K562 (cell line): ENCODE measurements at regions not wholly inside any gene's neighbourhood (a gene's known extent, or its start where the extent isn't known, plus 50 kb on each side); places are given as distances from the start of the nearest gene placed in this dataset.

Experiments used
- ATAC-seq: fragments of 200-7000 bp; cut with Tn5 transposase; 3 replicates; pipeline ENCODE4 v1.9.1; 2020; ENCODE audit warnings: moderate library complexity
- BruUV-seq: library from RNA; stranded (reverse); fragments of 400-500 nt; replicated peaks from 2 replicates; lab custom pipeline; 2021; lab: Mats Ljungman, UMichigan
- CTCF ChIA-PET: fragments of 300-600 bp; formaldehyde crosslinking; extraction: SDS; loops from one replicate; lab custom pipeline; 2021; ENCODE audit warnings: low intra/inter-chr PET ratio; lab: Yijun Ruan, JAX
- POLR2A ChIA-PET: fragments of 300-600, 350-650 bp; sonication (Branson Sonifier 250); formaldehyde crosslinking; extraction: SDS; loops from one replicate; lab custom pipeline; 2021; ENCODE audit warnings: antibody characterized with exemption, inconsistent platforms; lab: Yijun Ruan, JAX
- DNase-seq, 4 experiments: peaks; one replicate each; pipeline versions ENCODE4 v3.0.0 to v3.0.0-alpha.2; 2011 to 2018; ENCODE audit warnings: low spot score in 3 of 4, mixed read lengths in 3 of 4; ENCODE audit errors: extremely low read depth in 1 of 4
- FAIRE-seq: peaks from 2 replicates; lab custom pipeline; 2011; peaks lifted over from hg19 to GRCh38; lab: Jason Lieb, UNC
- H2AFZ ChIP-seq: 2 replicates; pipeline ENCODE4 v1.6.0; 2011; ENCODE audit warnings: low read depth, low read length, control low read depth, inconsistent platforms
- H3K27ac ChIP-seq: fragments of 200-600 bp; 3 replicates; pipeline ENCODE4 v1.8.0; 2011; ENCODE audit warnings: low read depth, mild to moderate bottlenecking, control low read depth, inconsistent platforms, low read length, moderate library complexity, mixed read lengths; ENCODE audit errors: extremely low read depth
- H3K27me3 ChIP-seq, 2 experiments: fragments of 300-600 bp in 1 of 2; 2 replicates in 1 of 2; 3 replicates in 1 of 2; pipeline versions ENCODE4 v1.6.0 to v1.8.0; 2011; ENCODE audit warnings: inconsistent platforms in 2 of 2, low read length in 2 of 2, mild to moderate bottlenecking in 1 of 2, mixed read lengths in 1 of 2, moderate library complexity in 1 of 2; ENCODE audit not compliant: control insufficient read depth in 2 of 2, insufficient read depth in 2 of 2
- H3K36me3 ChIP-seq: fragments of 300-600 bp; 3 replicates; pipeline ENCODE4 v1.8.0; 2011; ENCODE audit warnings: mild to moderate bottlenecking, low read length, inconsistent platforms; ENCODE audit not compliant: control insufficient read depth, insufficient read depth
- H3K4me1 ChIP-seq, 2 experiments: fragments of 200-600 bp in 1 of 2; replicated peaks in 1 of 2; 2 replicates in 1 of 2; 3 replicates in 1 of 2; pipeline versions ENCODE4 v1.5.1 to v1.8.0; 2011; ENCODE audit warnings: inconsistent platforms in 2 of 2, low read length in 2 of 2, mild to moderate bottlenecking in 1 of 2, mixed read lengths in 1 of 2, moderate library complexity in 1 of 2; ENCODE audit not compliant: control insufficient read depth in 2 of 2, insufficient read depth in 2 of 2
- H3K4me2 ChIP-seq: 2 replicates; pipeline ENCODE4 v1.6.1; 2011; ENCODE audit warnings: low read length, control low read depth, inconsistent platforms, mixed read lengths; ENCODE audit not compliant: insufficient read depth
- H3K4me3 ChIP-seq: fragments of 200-600 bp; sonication (generic), shearing (Covaris generic); 2 replicates; pipeline ENCODE4 v1.5.1; 2016; ENCODE audit warnings: control low read depth, inconsistent platforms
- H3K79me2 ChIP-seq: fragments of 200-600 bp; 3 replicates; pipeline ENCODE4 v1.8.0; 2011; ENCODE audit warnings: low read length, inconsistent platforms; ENCODE audit not compliant: control insufficient read depth, insufficient read depth
- H3K9ac ChIP-seq, 2 experiments: 2 replicates each; pipeline versions ENCODE4 v1.6.0 to v1.6.1; 2011; ENCODE audit warnings: low read depth in 2 of 2, low read length in 2 of 2, control low read depth in 1 of 2, inconsistent platforms in 1 of 2, mild to moderate bottlenecking in 1 of 2, mixed read lengths in 1 of 2; ENCODE audit not compliant: insufficient read depth in 1 of 2
- H3K9me1 ChIP-seq: one replicate; pipeline ENCODE4 v1.6.0; 2011; ENCODE audit warnings: inconsistent platforms, mild to moderate bottlenecking, low read length, moderate library complexity; ENCODE audit not compliant: control insufficient read depth, insufficient read depth
- H3K9me3 ChIP-seq: replicated peaks from 2 replicates; pipeline ENCODE4 v1.5.1; 2011; ENCODE audit warnings: low read depth, low read length, inconsistent platforms; ENCODE audit not compliant: control insufficient read depth, insufficient read depth
- H4K20me1 ChIP-seq: replicated peaks from 2 replicates; pipeline ENCODE4 v1.6.1; 2011; ENCODE audit warnings: low read length, inconsistent platforms, mixed read lengths; ENCODE audit not compliant: control insufficient read depth, insufficient read depth
- CEBPB ChIP-seq: fragments of 450-650 bp; IDR thresholded peaks from 2 replicates; pipeline ENCODE4 v1.6.1; 2016; ENCODE audit warnings: missing genetic modification characterization, missing compliant biosample characterization
- EWSR1 ChIP-seq: fragments of 450-650 bp; IDR thresholded peaks from 2 replicates; pipeline ENCODE4 v1.6.1; 2018; ENCODE audit warnings: borderline replicate concordance, mild to moderate bottlenecking, low read depth, moderate library complexity; ENCODE audit not compliant: partially characterized antibody
- HEY1 ChIP-seq: fragments of 250-450 bp; sonication (Bioruptor Pico); IDR thresholded peaks from 2 replicates; pipeline ENCODE4 v1.5.0; 2020; ENCODE audit warnings: mild to moderate bottlenecking, moderate library complexity, borderline replicate concordance
- HNRNPH1 ChIP-seq: fragments of 200-400 bp; formaldehyde crosslinking; optimal IDR thresholded peaks from 2 replicates; pipeline ENCODE3; 2017; ENCODE audit warnings: low read depth, mild to moderate bottlenecking, low read length, moderate library complexity
- KLF16 ChIP-seq: IDR thresholded peaks from 2 replicates; pipeline ENCODE4 v1.6.1; 2016; ENCODE audit warnings: antibody characterized with exemption
- MECOM ChIP-seq: fragments of 250-450 bp; sonication (Bioruptor Pico); IDR thresholded peaks from 2 replicates; pipeline ENCODE4 v1.8.0; 2022; ENCODE audit warnings: inconsistent platforms
- NCOA4 ChIP-seq: fragments of 450-650 bp; IDR thresholded peaks from 2 replicates; pipeline ENCODE4 v1.6.1; 2018; ENCODE audit warnings: mild to moderate bottlenecking; ENCODE audit not compliant: partially characterized antibody
- SAFB2 ChIP-seq: fragments of 200-400 bp; formaldehyde crosslinking; IDR thresholded peaks from 2 replicates; pipeline ENCODE4 v1.6.1; 2018; ENCODE audit warnings: borderline replicate concordance, low read length, low read depth, moderate library complexity; ENCODE audit not compliant: severe bottlenecking
- U2AF2 ChIP-seq: fragments of 200-400 bp; formaldehyde crosslinking; optimal IDR thresholded peaks from 2 replicates; pipeline ENCODE3; 2017; ENCODE audit warnings: low read depth, mild to moderate bottlenecking, low read length
- ZNF133 ChIP-seq: fragments of 250-450 bp; sonication (Bioruptor Pico); IDR thresholded peaks from 2 replicates; pipeline ENCODE4 v1.4.0; 2020; ENCODE audit warnings: mild to moderate bottlenecking
- ZNF146 ChIP-seq: IDR thresholded peaks from one replicate; pipeline ENCODE4 v1.6.1; 2018; ENCODE audit warnings: missing compliant biosample characterization; ENCODE audit not compliant: unreplicated experiment
- ZNF717 ChIP-seq: fragments of 250-450 bp; sonication (Bioruptor Pico); IDR thresholded peaks from 2 replicates; pipeline ENCODE4 v1.5.0; 2021
- WGBS: fragments of 100-300 bp; shearing (Covaris generic); methylation state at CpG from one replicate; pipeline ENCODE4 v1.1.6; 2016; ENCODE audit warnings: low coverage, mixed read lengths; ENCODE audit not compliant: insufficient coverage; ENCODE audit errors: missing lambda C conversion rate; 5-methylcytosine and 5-hydroxymethylcytosine counted together
- in situ Hi-C: fragments of 300-500 bp; cut with MboI; formaldehyde crosslinking; loops from 4 replicates; pipeline ENCODE4 v1.15.0; 2018; ENCODE audit warnings: inconsistent platforms, mixed read lengths
- intact Hi-C: fragments of 100-400 bp; cut with micrococcal nuclease; formaldehyde crosslinking; loops from 2 replicates; pipeline ENCODE4 v1.14.2; 2022
- TF ChIP-seq, protein P1 (sequence below): fragments of 450-650 bp; IDR thresholded peaks from 2 replicates; pipeline ENCODE4 v1.6.1; 2016; ENCODE audit warnings: low read depth, mild to moderate bottlenecking, moderate library complexity
- TF ChIP-seq, protein P2 (sequence below): IDR thresholded peaks from 2 replicates; pipeline ENCODE4 v1.6.1; 2011; ENCODE audit warnings: borderline replicate concordance, low read depth, mild to moderate bottlenecking, moderate library complexity, low read length; ENCODE audit not compliant: insufficient read depth, poor library complexity, severe bottlenecking
- TF ChIP-seq, protein P3 (sequence below): fragments of 450-650 bp; IDR thresholded peaks from 2 replicates; pipeline ENCODE4 v1.6.1; 2016; ENCODE audit warnings: borderline replicate concordance

DNA sequence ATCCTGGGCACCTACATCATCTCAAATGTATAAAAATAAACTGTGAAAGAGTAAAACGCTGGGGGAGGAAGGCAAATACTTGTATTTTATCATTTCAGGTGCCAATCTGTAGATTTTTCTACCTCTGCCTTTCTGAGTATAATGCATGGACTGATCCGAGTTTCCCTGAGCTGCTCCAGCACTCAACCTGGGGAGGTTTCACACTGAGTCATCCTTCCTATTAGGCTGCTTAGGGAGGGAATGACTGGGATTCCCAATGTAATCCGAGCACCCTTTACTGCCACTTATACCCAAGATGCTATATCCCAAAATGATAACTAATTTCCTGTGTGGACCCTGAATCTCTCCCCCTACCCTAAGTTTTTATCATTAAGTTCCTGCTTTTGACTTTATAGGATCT is 126.6 kb downstream of the HNRNPD start:
- no TSS peak for BruUV-seq
- no peaks in the 10 kb centered on the region for H3K79me2 ChIP-seq
- H3K27me3 ChIP-seq, result no peaks in the 10 kb centered on the region
- in situ Hi-C loops (no loop called here), intact Hi-C loops (no loop called here)
- H2AFZ ChIP-seq, result no peak overlapping the region
- ChIA-PET CTCF (no interaction called here), POLR2A (no interaction called here)
- no peak for DNase-seq
- no peaks in the 10 kb centered on the region for H4K20me1 ChIP-seq
- no peak overlapping the region for H3K4me2 ChIP-seq
- H3K9ac ChIP-seq, result no peak overlapping the region
- no peak for ATAC-seq
- H3K27ac ChIP-seq, result no peak overlapping the region
- FAIRE-seq, result no peak
- WGBS, result 0% methylated on average over 3 of the region's 3 CpGs
- no peaks in the 10 kb centered on the region for H3K36me3 ChIP-seq
- H3K9me1 ChIP-seq, result no peaks in the 10 kb centered on the region
- no peak overlapping the region for H3K4me3 ChIP-seq
- H3K9me3 ChIP-seq, result no peaks in the 10 kb centered on the region
- no peaks in the 10 kb centered on the region for H3K4me1 ChIP-seq
- TF ChIP-seq NCOA4, result no peak
- no peak for TF ChIP-seq KLF16
- TF ChIP-seq SAFB2, result no peak
- no peak for TF ChIP-seq U2AF2
- no peak for TF ChIP-seq ZNF146 (CRISPR knock-in tag)
- TF ChIP-seq, protein P1, sequence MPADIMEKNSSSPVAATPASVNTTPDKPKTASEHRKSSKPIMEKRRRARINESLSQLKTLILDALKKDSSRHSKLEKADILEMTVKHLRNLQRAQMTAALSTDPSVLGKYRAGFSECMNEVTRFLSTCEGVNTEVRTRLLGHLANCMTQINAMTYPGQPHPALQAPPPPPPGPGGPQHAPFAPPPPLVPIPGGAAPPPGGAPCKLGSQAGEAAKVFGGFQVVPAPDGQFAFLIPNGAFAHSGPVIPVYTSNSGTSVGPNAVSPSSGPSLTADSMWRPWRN, result no peak
- TF ChIP-seq MECOM (CRISPR knock-in tag), result no peak
- no peak for TF ChIP-seq EWSR1
- TF ChIP-seq, protein P2, sequence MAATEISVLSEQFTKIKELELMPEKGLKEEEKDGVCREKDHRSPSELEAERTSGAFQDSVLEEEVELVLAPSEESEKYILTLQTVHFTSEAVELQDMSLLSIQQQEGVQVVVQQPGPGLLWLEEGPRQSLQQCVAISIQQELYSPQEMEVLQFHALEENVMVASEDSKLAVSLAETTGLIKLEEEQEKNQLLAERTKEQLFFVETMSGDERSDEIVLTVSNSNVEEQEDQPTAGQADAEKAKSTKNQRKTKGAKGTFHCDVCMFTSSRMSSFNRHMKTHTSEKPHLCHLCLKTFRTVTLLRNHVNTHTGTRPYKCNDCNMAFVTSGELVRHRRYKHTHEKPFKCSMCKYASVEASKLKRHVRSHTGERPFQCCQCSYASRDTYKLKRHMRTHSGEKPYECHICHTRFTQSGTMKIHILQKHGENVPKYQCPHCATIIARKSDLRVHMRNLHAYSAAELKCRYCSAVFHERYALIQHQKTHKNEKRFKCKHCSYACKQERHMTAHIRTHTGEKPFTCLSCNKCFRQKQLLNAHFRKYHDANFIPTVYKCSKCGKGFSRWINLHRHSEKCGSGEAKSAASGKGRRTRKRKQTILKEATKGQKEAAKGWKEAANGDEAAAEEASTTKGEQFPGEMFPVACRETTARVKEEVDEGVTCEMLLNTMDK, result no peak
- no peak for TF ChIP-seq HEY1 (CRISPR knock-in tag)
- TF ChIP-seq ZNF717 (CRISPR knock-in tag), result no peak
- TF ChIP-seq, protein P3, sequence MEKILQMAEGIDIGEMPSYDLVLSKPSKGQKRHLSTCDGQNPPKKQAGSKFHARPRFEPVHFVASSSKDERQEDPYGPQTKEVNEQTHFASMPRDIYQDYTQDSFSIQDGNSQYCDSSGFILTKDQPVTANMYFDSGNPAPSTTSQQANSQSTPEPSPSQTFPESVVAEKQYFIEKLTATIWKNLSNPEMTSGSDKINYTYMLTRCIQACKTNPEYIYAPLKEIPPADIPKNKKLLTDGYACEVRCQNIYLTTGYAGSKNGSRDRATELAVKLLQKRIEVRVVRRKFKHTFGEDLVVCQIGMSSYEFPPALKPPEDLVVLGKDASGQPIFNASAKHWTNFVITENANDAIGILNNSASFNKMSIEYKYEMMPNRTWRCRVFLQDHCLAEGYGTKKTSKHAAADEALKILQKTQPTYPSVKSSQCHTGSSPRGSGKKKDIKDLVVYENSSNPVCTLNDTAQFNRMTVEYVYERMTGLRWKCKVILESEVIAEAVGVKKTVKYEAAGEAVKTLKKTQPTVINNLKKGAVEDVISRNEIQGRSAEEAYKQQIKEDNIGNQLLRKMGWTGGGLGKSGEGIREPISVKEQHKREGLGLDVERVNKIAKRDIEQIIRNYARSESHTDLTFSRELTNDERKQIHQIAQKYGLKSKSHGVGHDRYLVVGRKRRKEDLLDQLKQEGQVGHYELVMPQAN, result no peak
- TF ChIP-seq HNRNPH1, result no peak
- no peak for TF ChIP-seq ZNF133
- TF ChIP-seq CEBPB (tag), result no peak
